Breast epithelium (tissue), 3 donors: ENCODE measurements at regions not wholly inside any gene's neighbourhood (a gene's known extent, or its start where the extent isn't known, plus 50 kb on each side); places are given as distances from the start of the nearest gene placed in this dataset.

Source experiments
- POLR2A ChIP-seq: fragments of 450-650 bp; IDR thresholded peaks from one replicate; pipeline ENCODE4 v1.6.1; 2016; ENCODE audit warnings: antibody characterized with exemption, mild to moderate bottlenecking, moderate library complexity
- POLR2AphosphoS5 ChIP-seq, 3 donors: sonication (generic); formaldehyde crosslinking; IDR thresholded peaks; one replicate each; pipeline ENCODE4 v1.6.1; 2017; ENCODE audit warnings: antibody characterized with exemption in 3 of 3
- TF ChIP-seq, protein P1 (sequence below), 3 donors: fragments of 450-650 bp; IDR thresholded peaks; one replicate each; pipeline ENCODE4 v1.5.1; 2016 to 2017; ENCODE audit warnings: antibody characterized with exemption in 3 of 3, mild to moderate bottlenecking in 3 of 3, moderate library complexity in 3 of 3

DNA sequence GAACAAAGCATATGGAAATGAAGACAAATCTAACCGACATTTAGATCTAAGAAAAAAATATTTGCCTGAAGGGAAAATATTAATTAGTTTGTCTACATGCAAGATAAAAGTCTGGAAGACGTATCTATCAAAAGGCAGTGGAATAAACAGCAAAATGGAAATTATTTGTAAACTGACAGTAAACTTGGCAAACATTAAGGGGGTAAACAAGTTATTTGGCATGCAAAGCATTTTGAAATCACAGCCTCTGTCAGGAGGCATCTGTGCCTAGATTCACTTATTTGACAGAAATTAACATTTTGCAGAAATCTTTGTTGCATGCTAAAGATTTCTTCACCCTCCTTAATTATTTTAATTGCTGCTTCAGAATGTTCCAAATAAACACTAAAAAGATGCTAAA, 1065.8 kb upstream of the POU3F4 start:
- TF ChIP-seq, protein P1, sequence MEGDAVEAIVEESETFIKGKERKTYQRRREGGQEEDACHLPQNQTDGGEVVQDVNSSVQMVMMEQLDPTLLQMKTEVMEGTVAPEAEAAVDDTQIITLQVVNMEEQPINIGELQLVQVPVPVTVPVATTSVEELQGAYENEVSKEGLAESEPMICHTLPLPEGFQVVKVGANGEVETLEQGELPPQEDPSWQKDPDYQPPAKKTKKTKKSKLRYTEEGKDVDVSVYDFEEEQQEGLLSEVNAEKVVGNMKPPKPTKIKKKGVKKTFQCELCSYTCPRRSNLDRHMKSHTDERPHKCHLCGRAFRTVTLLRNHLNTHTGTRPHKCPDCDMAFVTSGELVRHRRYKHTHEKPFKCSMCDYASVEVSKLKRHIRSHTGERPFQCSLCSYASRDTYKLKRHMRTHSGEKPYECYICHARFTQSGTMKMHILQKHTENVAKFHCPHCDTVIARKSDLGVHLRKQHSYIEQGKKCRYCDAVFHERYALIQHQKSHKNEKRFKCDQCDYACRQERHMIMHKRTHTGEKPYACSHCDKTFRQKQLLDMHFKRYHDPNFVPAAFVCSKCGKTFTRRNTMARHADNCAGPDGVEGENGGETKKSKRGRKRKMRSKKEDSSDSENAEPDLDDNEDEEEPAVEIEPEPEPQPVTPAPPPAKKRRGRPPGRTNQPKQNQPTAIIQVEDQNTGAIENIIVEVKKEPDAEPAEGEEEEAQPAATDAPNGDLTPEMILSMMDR (IDR thresholded peaks at IDR 0.05) = no peak
- TF ChIP-seq POLR2A (no peak), POLR2AphosphoS5 (IDR thresholded peaks at IDR 0.05) (no peak)
